CD4-positive, alpha-beta memory T cell (primary cell): ENCODE measurements at regions not wholly inside any gene's neighbourhood (a gene's known extent, or its start where the extent isn't known, plus 50 kb on each side); places are given as distances from the start of the nearest gene placed in this dataset.
"Not testable (repeated sequence)": the region's sequence is repeated elsewhere in the genome, so short reads cannot be mapped to it uniquely, and the experiment has no call there.

ENCODE experiments used
- CTCF ChIA-PET: fragments of 350-600 bp; sonication (Branson Sonifier 250); formaldehyde crosslinking; loops from one replicate; lab custom pipeline; 2021; ENCODE audit warnings: inconsistent platforms; ENCODE audit not compliant: partially characterized antibody; lab: Charles Lee
- POLR2A ChIA-PET: fragments of 350-600 bp; sonication (Branson Sonifier 250); formaldehyde crosslinking; loops from one replicate; lab custom pipeline; 2021; ENCODE audit not compliant: partially characterized antibody; lab: Charles Lee
- DNase-seq, 5 donors: peaks; one replicate each; pipeline versions ENCODE4 v3.0.0 to v3.0.0-alpha.2; 2020 to 2022; ENCODE audit warnings: mixed read lengths in 1 of 5
- H3K27ac ChIP-seq: one replicate; pipeline ENCODE4 v1.7.0; 2013; ENCODE audit warnings: low read depth, low read length
- H3K27me3 ChIP-seq: 2 replicates; pipeline ENCODE4 v1.7.0; 2013; ENCODE audit warnings: mild to moderate bottlenecking, low read length, moderate library complexity; ENCODE audit not compliant: insufficient read depth
- H3K36me3 ChIP-seq: 2 replicates; pipeline ENCODE4 v1.7.0; 2013; ENCODE audit warnings: mild to moderate bottlenecking, low read length, moderate library complexity; ENCODE audit not compliant: insufficient read depth
- H3K4me1 ChIP-seq: 2 replicates; pipeline ENCODE4 v1.7.0; 2013; ENCODE audit warnings: mild to moderate bottlenecking, low read length, moderate library complexity; ENCODE audit not compliant: insufficient read depth
- H3K4me3 ChIP-seq, 2 donors: one replicate each; pipeline ENCODE4 v1.7.0; 2013; ENCODE audit warnings: low read length in 2 of 2, mild to moderate bottlenecking in 1 of 2
- H3K9me3 ChIP-seq, 2 donors: one replicate each; pipeline ENCODE4 v1.7.0; 2013; ENCODE audit warnings: low read length in 2 of 2, control low read depth in 1 of 2; ENCODE audit not compliant: control insufficient read depth in 1 of 2
- H3K27ac Mint-ChIP-seq, 7 donors: one replicate each; pipeline ENCODE4 v1.8.0; 2020 to 2021; ENCODE audit warnings: mixed read lengths in 7 of 7, mild to moderate bottlenecking in 6 of 7, inconsistent platforms in 3 of 7, moderate library complexity in 3 of 7
- H3K27me3 Mint-ChIP-seq, 2 donors: one replicate each; pipeline ENCODE4 v1.8.0; 2020 to 2021; ENCODE audit warnings: mixed read lengths in 2 of 2
- H3K36me3 Mint-ChIP-seq, 2 donors: one replicate each; pipeline ENCODE4 v1.8.0; 2020 to 2021; ENCODE audit warnings: mixed read lengths in 2 of 2, inconsistent platforms in 1 of 2, mild to moderate bottlenecking in 1 of 2
- H3K4me1 Mint-ChIP-seq, 4 donors: one replicate each; pipeline ENCODE4 v1.8.0; 2020 to 2021; ENCODE audit warnings: mixed read lengths in 4 of 4, mild to moderate bottlenecking in 1 of 4
- H3K4me3 Mint-ChIP-seq, 8 donors: one replicate each; pipeline ENCODE4 v1.8.0; 2020 to 2021; ENCODE audit warnings: mixed read lengths in 8 of 8, mild to moderate bottlenecking in 7 of 8, moderate library complexity in 6 of 8, inconsistent platforms in 3 of 8
- H3K9me3 Mint-ChIP-seq, 8 donors: one replicate each; pipeline ENCODE4 v1.8.0; 2020 to 2021; ENCODE audit warnings: mixed read lengths in 8 of 8, mild to moderate bottlenecking in 5 of 8, inconsistent platforms in 3 of 8, moderate library complexity in 1 of 8
- intact Hi-C: fragments of 100-400 bp; cut with micrococcal nuclease; formaldehyde crosslinking; loops from one replicate; pipeline ENCODE4 v1.15.1; 2023

GRCh38 chr10:131577178-131577555 is 265.6 kb upstream of the TCERG1L start:
- H3K27me3 Mint-ChIP-seq: no peaks in the 10 kb centered on the region

GRCh38 chr10:131577786-131578471 is 266.4 kb upstream of the TCERG1L start:
- ChIA-PET CTCF (no interaction called here), POLR2A (no interaction called here)
- no peak overlapping the region for H3K27ac ChIP-seq
- no peak for DNase-seq
- no peaks in the 10 kb centered on the region for H3K27me3 ChIP-seq
- no peaks in the 10 kb centered on the region for H3K36me3 ChIP-seq
- H3K4me1 ChIP-seq: no peaks in the 10 kb centered on the region
- no peaks in the 10 kb centered on the region for H3K27me3 Mint-ChIP-seq
- intact Hi-C loops: no loop called here
- peaks cover 0 to 6% (median 0%) of the 10 kb centered on the region in 8 donors for H3K9me3 Mint-ChIP-seq
- H3K9me3 ChIP-seq: no peaks in the 10 kb centered on the region
- H3K27ac Mint-ChIP-seq: no peak overlapping the region
- H3K4me3 ChIP-seq: no peak overlapping the region
- no peaks in the 10 kb centered on the region for H3K36me3 Mint-ChIP-seq
- peaks cover 0 to 2% (median 0%) of the 10 kb centered on the region in 4 donors for H3K4me1 Mint-ChIP-seq
- H3K4me3 Mint-ChIP-seq: no peak overlapping the region

More at GRCh38 chr10:131577178-131577555, 265.6 kb upstream of the TCERG1L start:
- Histone ChIP-seq H3K4me3 (no peak overlapping the region), H3K27me3 (no peaks in the 10 kb centered on the region), H3K27ac (no peak overlapping the region), H3K36me3 (no peaks in the 10 kb centered on the region), H3K9me3 (no peaks in the 10 kb centered on the region), H3K4me1 (no peaks in the 10 kb centered on the region)
- DNase-seq: no peak
- no peak overlapping the region for H3K27ac Mint-ChIP-seq
- H3K9me3 Mint-ChIP-seq: peaks cover 0 to 4% (median 0%) of the 10 kb centered on the region in 8 donors
- ChIA-PET CTCF (no interaction called here), POLR2A (no interaction called here)
- intact Hi-C loops: no loop called here
- H3K36me3 Mint-ChIP-seq: no peaks in the 10 kb centered on the region
- peaks cover 0 to 2% (median 0%) of the 10 kb centered on the region in 4 donors for H3K4me1 Mint-ChIP-seq
- H3K4me3 Mint-ChIP-seq: peak overlapping the region in 1 of 8 donors; percentile 43

- no peak overlapping the region for H3K27ac ChIP-seq
- Mint-ChIP-seq H3K36me3 (no peaks in the 10 kb centered on the region), H3K4me3 (no peak overlapping the region), H3K27ac (no peak overlapping the region), H3K9me3 (peaks cover 0 to 6% (median 0%) of the 10 kb centered on the region in 8 donors), H3K4me1 (peaks cover 0 to 2% (median 0%) of the 10 kb centered on the region in 4 donors), H3K27me3 (no peaks in the 10 kb centered on the region)
- intact Hi-C loops: no loop called here
- H3K4me1 ChIP-seq: no peaks in the 10 kb centered on the region
- no peak overlapping the region for H3K4me3 ChIP-seq
- no peaks in the 10 kb centered on the region for H3K27me3 ChIP-seq
- ChIA-PET POLR2A (no interaction called here), CTCF (interaction anchor here (1.1 kb wide), 1 partner anchor 11 kb away, joined by 3 read pairs; no protein-coding TSS in a partner anchor)
- no peaks in the 10 kb centered on the region for H3K36me3 ChIP-seq
- no peaks in the 10 kb centered on the region for H3K9me3 ChIP-seq
- DNase-seq: no peak
Measured at GRCh38 chr10:131578472-131578970, 267.0 kb upstream of the TCERG1L start.

GRCh38 chr10:131579251-131580071 is 267.9 kb upstream of the TCERG1L start:
- CTCF ChIA-PET: interaction anchor here (1.1 kb wide), 1 partner anchor 12 kb away, joined by 3 read pairs; no protein-coding TSS in a partner anchor
- Mint-ChIP-seq H3K4me1 (peaks cover 0 to 2% (median 0%) of the 10 kb centered on the region in 4 donors), H3K27ac (no peak overlapping the region), H3K4me3 (no peak overlapping the region), H3K36me3 (no peaks in the 10 kb centered on the region), H3K9me3 (peaks cover 0 to 6% (median 0%) of the 10 kb centered on the region in 8 donors), H3K27me3 (no peaks in the 10 kb centered on the region)
- no peak for DNase-seq
- intact Hi-C loops: no loop called here
- Histone ChIP-seq H3K36me3 (no peaks in the 10 kb centered on the region), H3K4me3 (no peak overlapping the region), H3K27me3 (no peaks in the 10 kb centered on the region), H3K9me3 (no peaks in the 10 kb centered on the region), H3K4me1 (no peaks in the 10 kb centered on the region), H3K27ac (no peak overlapping the region)
- POLR2A ChIA-PET: no interaction called here

- ChIA-PET POLR2A (no interaction called here), CTCF (no interaction called here)
- Mint-ChIP-seq H3K27me3 (no peaks in the 10 kb centered on the region), H3K4me1 (peaks cover 0 to 2% (median 0%) of the 10 kb centered on the region in 4 donors), H3K9me3 (peaks cover 0 to 3% (median 0%) of the 10 kb centered on the region in 8 donors), H3K36me3 (no peaks in the 10 kb centered on the region), H3K27ac (no peak overlapping the region), H3K4me3 (no peak overlapping the region)
- no peak for DNase-seq
- Histone ChIP-seq H3K36me3 (no peaks in the 10 kb centered on the region), H3K4me1 (no peaks in the 10 kb centered on the region), H3K27me3 (no peaks in the 10 kb centered on the region), H3K4me3 (no peak overlapping the region), H3K27ac (no peak overlapping the region), H3K9me3 (no peaks in the 10 kb centered on the region)
- intact Hi-C loops: no loop called here
Measured at GRCh38 chr10:131580076-131580652, 268.6 kb upstream of the TCERG1L start.

GRCh38 chr10:131580674-131581073 is 269.2 kb upstream of the TCERG1L start:
- Mint-ChIP-seq H3K4me3 (no peak overlapping the region), H3K9me3 (peaks cover 0 to 2% (median 0%) of the 10 kb centered on the region in 8 donors), H3K36me3 (no peaks in the 10 kb centered on the region), H3K27ac (no peak overlapping the region), H3K27me3 (peaks cover 2 to 3% of the 10 kb centered on the region in 2 donors), H3K4me1 (no peaks in the 10 kb centered on the region)
- Histone ChIP-seq H3K36me3 (no peaks in the 10 kb centered on the region), H3K27me3 (no peaks in the 10 kb centered on the region), H3K4me1 (no peaks in the 10 kb centered on the region), H3K4me3 (no peak overlapping the region), H3K27ac (no peak overlapping the region), H3K9me3 (no peaks in the 10 kb centered on the region)
- no peak for DNase-seq
- ChIA-PET POLR2A (no interaction called here), CTCF (no interaction called here)
- intact Hi-C loops: no loop called here

GRCh38 chr10:131581547-131581946 is 270.0 kb upstream of the TCERG1L start:
- H3K27ac ChIP-seq, H3K36me3 Mint-ChIP-seq, H3K27me3 Mint-ChIP-seq, POLR2A ChIA-PET, H3K27me3 ChIP-seq, DNase-seq, H3K4me3 ChIP-seq, H3K4me1 Mint-ChIP-seq, CTCF ChIA-PET, H3K27ac Mint-ChIP-seq, H3K4me3 Mint-ChIP-seq, H3K36me3 ChIP-seq, H3K9me3 Mint-ChIP-seq, H3K9me3 ChIP-seq, H3K4me1 ChIP-seq, intact Hi-C loops: not testable (repeated sequence)
